IMR-90 (cell line): ENCODE measurements at regions not wholly inside any gene's neighbourhood (a gene's known extent, or its start where the extent isn't known, plus 50 kb on each side); places are given as distances from the start of the nearest gene placed in this dataset.

ENCODE experiments used
- ATAC-seq: fragments of 200-7000 bp; cut with Tn5 transposase; 2 replicates; pipeline ENCODE4 v1.9.1; 2020; ENCODE audit warnings: low read depth, mild to moderate bottlenecking, moderate library complexity
- BruUV-seq: library from RNA; stranded (reverse); fragments of 400-500 nt; replicated peaks from 2 replicates; lab custom pipeline; 2021; lab: Mats Ljungman, UMichigan
- CTCF ChIA-PET: fragments of 300-600 bp; formaldehyde crosslinking; extraction: SDS; loops from one replicate; lab custom pipeline; 2021; ENCODE audit warnings: antibody characterized with exemption; lab: Yijun Ruan, JAX
- POLR2A ChIA-PET: fragments of 300-600 bp; sonication (Branson Sonifier 250); formaldehyde crosslinking; loops from one replicate; lab custom pipeline; 2022; ENCODE audit warnings: antibody characterized with exemption; ENCODE audit not compliant: unreplicated experiment; lab: Charles Lee
- DNase-seq: peaks from one replicate; pipeline ENCODE4 v3.0.0; 2013
- H2AFZ ChIP-seq: replicated peaks from 2 replicates; pipeline ENCODE3; 2013; ENCODE audit warnings: low read length, mild to moderate bottlenecking; ENCODE audit not compliant: poor library complexity
- H2AK5ac ChIP-seq: 2 replicates; pipeline ENCODE4 v1.6.1; 2013; ENCODE audit warnings: low read depth, low read length, inconsistent platforms
- H2AK9ac ChIP-seq: replicated peaks from 2 replicates; pipeline ENCODE3; 2013; ENCODE audit warnings: mild to moderate bottlenecking, low read depth, low read length, moderate library complexity; ENCODE audit not compliant: poor library complexity
- H2BK120ac ChIP-seq: 2 replicates; pipeline ENCODE4 v1.6.1; 2013; ENCODE audit warnings: low read depth, low read length, inconsistent platforms
- H2BK15ac ChIP-seq: 3 replicates; pipeline ENCODE4 v1.6.1; 2013; ENCODE audit warnings: low read depth, low read length, inconsistent platforms
- H2BK20ac ChIP-seq: 2 replicates; pipeline ENCODE4 v1.6.1; 2013; ENCODE audit warnings: low read depth, mild to moderate bottlenecking, inconsistent platforms, low read length, moderate library complexity
- H2BK5ac ChIP-seq: 2 replicates; pipeline ENCODE4 v1.6.1; 2013; ENCODE audit warnings: mild to moderate bottlenecking, low read depth, low read length, inconsistent platforms; ENCODE audit not compliant: poor library complexity, severe bottlenecking
- H3K14ac ChIP-seq: replicated peaks from 2 replicates; pipeline ENCODE4 v1.6.1; 2013; ENCODE audit warnings: low read depth, low read length, inconsistent platforms
- H3K18ac ChIP-seq: 2 replicates; pipeline ENCODE4 v1.6.1; 2013; ENCODE audit warnings: low read depth, low read length, control low read depth
- H3K23ac ChIP-seq: 2 replicates; pipeline ENCODE4 v1.6.1; 2013; ENCODE audit warnings: low read depth, low read length, inconsistent platforms
- H3K27ac ChIP-seq: 2 replicates; pipeline ENCODE4 v1.5.1; 2013; ENCODE audit warnings: mild to moderate bottlenecking, control low read depth, low read length; ENCODE audit not compliant: insufficient read depth
- H3K27me3 ChIP-seq: 2 replicates; pipeline ENCODE4 v1.6.1; 2013; ENCODE audit warnings: low read length; ENCODE audit not compliant: control insufficient read depth, insufficient read depth
- H3K36me3 ChIP-seq: 2 replicates; pipeline ENCODE4 v1.6.1; 2013; ENCODE audit warnings: low read length, mixed read lengths; ENCODE audit not compliant: control insufficient read depth, insufficient read depth
- H3K4ac ChIP-seq: 2 replicates; pipeline ENCODE4 v1.6.1; 2013; ENCODE audit warnings: low read depth, low read length, inconsistent platforms
- H3K4me1 ChIP-seq: 2 replicates; pipeline ENCODE4 v1.6.1; 2013; ENCODE audit warnings: low read length, mixed read lengths; ENCODE audit not compliant: control insufficient read depth, insufficient read depth
- H3K4me2 ChIP-seq: 2 replicates; pipeline ENCODE4 v1.6.1; 2013; ENCODE audit warnings: low read depth, mild to moderate bottlenecking, control low read depth, low read length, moderate library complexity
- H3K4me3 ChIP-seq: 2 replicates; pipeline ENCODE4 v1.5.1; 2013; ENCODE audit warnings: low read depth, mild to moderate bottlenecking, control low read depth, low read length, moderate library complexity; ENCODE audit not compliant: insufficient read depth
- H3K56ac ChIP-seq: 2 replicates; pipeline ENCODE4 v1.6.1; 2013; ENCODE audit warnings: low read length, inconsistent platforms; ENCODE audit not compliant: insufficient read depth; ENCODE audit errors: extremely low read depth
- H3K79me1 ChIP-seq, 2 experiments: 2 replicates each; pipeline ENCODE4 v1.6.1; 2013; ENCODE audit warnings: low read length in 2 of 2, inconsistent platforms in 1 of 2, low read depth in 1 of 2
- H3K9ac ChIP-seq: 2 replicates; pipeline ENCODE4 v1.6.1; 2013; ENCODE audit warnings: low read depth, low read length, control low read depth
- H3K9me1 ChIP-seq: 2 replicates; pipeline ENCODE4 v1.6.1; 2013; ENCODE audit warnings: low read length, inconsistent platforms; ENCODE audit not compliant: insufficient read depth
- H3K9me3 ChIP-seq: 2 replicates; pipeline ENCODE4 v1.6.1; 2013; ENCODE audit warnings: low read length; ENCODE audit not compliant: control insufficient read depth, insufficient read depth
- H4K20me1 ChIP-seq: 2 replicates; pipeline ENCODE4 v1.6.1; 2013; ENCODE audit warnings: low read length, inconsistent platforms; ENCODE audit not compliant: insufficient read depth
- H4K5ac ChIP-seq: 2 replicates; pipeline ENCODE4 v1.6.1; 2013; ENCODE audit warnings: mild to moderate bottlenecking, low read depth, low read length, control low read depth
- H4K8ac ChIP-seq, 2 experiments: 2 replicates each; pipeline ENCODE4 v1.6.1; 2013; ENCODE audit warnings: low read depth in 2 of 2, low read length in 2 of 2, control low read depth in 1 of 2, inconsistent platforms in 1 of 2
- H4K91ac ChIP-seq: 2 replicates; pipeline ENCODE4 v1.6.1; 2013; ENCODE audit warnings: low read depth, low read length, inconsistent platforms; ENCODE audit not compliant: insufficient read depth
- BHLHE40 ChIP-seq: fragments of 150-350 bp; IDR thresholded peaks from 2 replicates; pipeline ENCODE4 v1.6.1; 2016; ENCODE audit warnings: mild to moderate bottlenecking, low read depth, low read length
- CEBPB ChIP-seq: IDR thresholded peaks from 2 replicates; pipeline ENCODE4 v1.6.1; 2012; ENCODE audit warnings: low read depth, low read length, improper control_type of control experiment
- FOS ChIP-seq: fragments of 150-350 bp; IDR thresholded peaks from 2 replicates; pipeline ENCODE4 v1.6.1; 2016; ENCODE audit warnings: low read depth, low read length
- MAFK ChIP-seq: IDR thresholded peaks from 2 replicates; pipeline ENCODE4 v1.6.1; 2012; ENCODE audit warnings: low read depth, low read length, improper control_type of control experiment
- MAZ ChIP-seq: IDR thresholded peaks from 2 replicates; pipeline ENCODE4 v1.6.1; 2012; ENCODE audit warnings: low read depth, mild to moderate bottlenecking, low read length, improper control_type of control experiment, moderate library complexity, borderline replicate concordance
- MXI1 ChIP-seq: IDR thresholded peaks from 2 replicates; pipeline ENCODE4 v1.6.1; 2012; ENCODE audit warnings: low read depth, mild to moderate bottlenecking, low read length, moderate library complexity, borderline replicate concordance
- NFE2L2 ChIP-seq: fragments of 150-350 bp; IDR thresholded peaks from 2 replicates; pipeline ENCODE4 v1.6.1; 2016; ENCODE audit warnings: low read depth, mild to moderate bottlenecking, low read length
- POLR2A ChIP-seq: IDR thresholded peaks from 2 replicates; pipeline ENCODE4 v1.6.1; 2012; ENCODE audit warnings: mild to moderate bottlenecking, low read depth, low read length
- RCOR1 ChIP-seq: IDR thresholded peaks from 2 replicates; pipeline ENCODE4 v1.6.1; 2012; ENCODE audit warnings: mild to moderate bottlenecking, low read length, improper control_type of control experiment; ENCODE audit not compliant: insufficient replicate concordance
- SMC3 ChIP-seq: fragments of 150-350 bp; IDR thresholded peaks from 2 replicates; pipeline ENCODE4 v1.6.1; 2016; ENCODE audit warnings: low read depth, mild to moderate bottlenecking, antibody characterized with exemption, low read length, moderate library complexity
- WGBS, 2 experiments: methylation state at CpG; one replicate each; pipeline versions ENCODE4 v1.1.5 to v1.1.7; 2013; ENCODE audit warnings: missing lambda C conversion rate in 2 of 2; ENCODE audit not compliant: insufficient read length in 1 of 2; ENCODE audit errors: extremely low coverage in 2 of 2; 5-methylcytosine and 5-hydroxymethylcytosine counted together
- dilution Hi-C: fragments of 300-500 bp; cut with HindIII; formaldehyde crosslinking; loops from one replicate; pipeline ENCODE4 v1.14.3; 2018; ENCODE audit warnings: low sequenced_read_pairs; ENCODE audit not compliant: unreplicated experiment
- in situ Hi-C: fragments of 300-500 bp; cut with MboI; formaldehyde crosslinking; loops from 3 replicates; pipeline ENCODE4 v1.14.3; 2019; ENCODE audit warnings: low sequenced_read_pairs, inconsistent platforms, mixed read lengths
- intact Hi-C: fragments of 100-400 bp; cut with micrococcal nuclease; formaldehyde crosslinking; loops from 2 replicates; pipeline ENCODE4 v1.10.0; 2022
- TF ChIP-seq, protein P1 (sequence below): fragments of 150-350 bp; IDR thresholded peaks from 2 replicates; pipeline ENCODE4 v1.6.1; 2016; ENCODE audit warnings: low read depth, mild to moderate bottlenecking, low read length, moderate library complexity, borderline replicate concordance
- TF ChIP-seq, protein P2 (sequence below): fragments of 150-350 bp; IDR thresholded peaks from 2 replicates; pipeline ENCODE4 v1.6.1; 2017; ENCODE audit warnings: mild to moderate bottlenecking, antibody characterized with exemption, low read length, low read depth
- TF ChIP-seq, protein P3 (sequence below): conservative IDR thresholded peaks from 2 replicates; pipeline ENCODE4 v1.5.1; 2012; ENCODE audit warnings: mild to moderate bottlenecking, low read depth, low read length, improper control_type of control experiment

DNA sequence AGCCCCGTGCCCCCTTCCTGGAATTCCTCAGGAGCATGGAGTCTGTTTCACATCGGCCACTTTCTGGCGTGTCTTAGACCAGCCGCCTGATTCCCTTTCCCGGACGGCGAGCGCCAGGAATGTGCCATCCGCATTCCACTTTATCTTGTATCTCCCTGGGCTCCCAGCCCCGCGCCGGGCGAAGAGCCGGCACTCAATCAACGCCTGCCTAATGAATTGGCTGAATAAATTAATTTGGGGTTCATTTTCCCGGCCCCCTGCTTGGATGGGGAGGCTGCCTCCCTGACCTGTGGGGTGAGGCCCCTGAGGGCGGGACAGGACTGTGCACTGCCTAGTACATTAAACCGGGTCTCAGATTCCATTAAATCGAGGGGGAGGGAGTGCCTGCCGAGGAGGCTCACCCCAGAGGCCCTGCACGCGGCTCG is 282.3 kb upstream of the TNRC6C start:
- H4K5ac ChIP-seq, result no peak overlapping the region
- DNase-seq (no peak), ATAC-seq (no peak)
- H3K27me3 ChIP-seq, result peaks cover 53% of the 10 kb centered on the region
- no peaks in the 10 kb centered on the region for H3K9me1 ChIP-seq
- H3K4me3 ChIP-seq, result no peak overlapping the region
- no peaks in the 10 kb centered on the region for H3K4me1 ChIP-seq
- H2BK20ac ChIP-seq, result no peak overlapping the region
- BruUV-seq, result no TSS peak
- H2BK15ac ChIP-seq, result no peak overlapping the region
- H3K36me3 ChIP-seq, result no peaks in the 10 kb centered on the region
- no peak overlapping the region for H2AFZ ChIP-seq
- no peak overlapping the region for H4K8ac ChIP-seq
- H2AK5ac ChIP-seq, result no peak overlapping the region
- WGBS, 2 experiments, result 17% methylated on average over 12 of the region's 23 CpGs; no CpG with 5 or more reads in 1 of the 2 experiments
- intact Hi-C loops (no loop called here), in situ Hi-C loops (no loop called here), dilution Hi-C loops (no loop called here)
- no peak overlapping the region for H2AK9ac ChIP-seq
- no peak for TF ChIP-seq RCOR1
- TF ChIP-seq, protein P1, sequence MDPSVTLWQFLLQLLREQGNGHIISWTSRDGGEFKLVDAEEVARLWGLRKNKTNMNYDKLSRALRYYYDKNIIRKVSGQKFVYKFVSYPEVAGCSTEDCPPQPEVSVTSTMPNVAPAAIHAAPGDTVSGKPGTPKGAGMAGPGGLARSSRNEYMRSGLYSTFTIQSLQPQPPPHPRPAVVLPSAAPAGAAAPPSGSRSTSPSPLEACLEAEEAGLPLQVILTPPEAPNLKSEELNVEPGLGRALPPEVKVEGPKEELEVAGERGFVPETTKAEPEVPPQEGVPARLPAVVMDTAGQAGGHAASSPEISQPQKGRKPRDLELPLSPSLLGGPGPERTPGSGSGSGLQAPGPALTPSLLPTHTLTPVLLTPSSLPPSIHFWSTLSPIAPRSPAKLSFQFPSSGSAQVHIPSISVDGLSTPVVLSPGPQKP, result no peak
- TF ChIP-seq MXI1, result no peak
- no peak for TF ChIP-seq CEBPB
- TF ChIP-seq MAZ, result no peak
- TF ChIP-seq, protein P2, sequence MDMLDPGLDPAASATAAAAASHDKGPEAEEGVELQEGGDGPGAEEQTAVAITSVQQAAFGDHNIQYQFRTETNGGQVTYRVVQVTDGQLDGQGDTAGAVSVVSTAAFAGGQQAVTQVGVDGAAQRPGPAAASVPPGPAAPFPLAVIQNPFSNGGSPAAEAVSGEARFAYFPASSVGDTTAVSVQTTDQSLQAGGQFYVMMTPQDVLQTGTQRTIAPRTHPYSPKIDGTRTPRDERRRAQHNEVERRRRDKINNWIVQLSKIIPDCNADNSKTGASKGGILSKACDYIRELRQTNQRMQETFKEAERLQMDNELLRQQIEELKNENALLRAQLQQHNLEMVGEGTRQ, result no peak
- no peak for TF ChIP-seq POLR2A
- TF ChIP-seq MAFK, result no peak
- TF ChIP-seq FOS, result no peak
- no peak for TF ChIP-seq BHLHE40
- TF ChIP-seq, protein P3, sequence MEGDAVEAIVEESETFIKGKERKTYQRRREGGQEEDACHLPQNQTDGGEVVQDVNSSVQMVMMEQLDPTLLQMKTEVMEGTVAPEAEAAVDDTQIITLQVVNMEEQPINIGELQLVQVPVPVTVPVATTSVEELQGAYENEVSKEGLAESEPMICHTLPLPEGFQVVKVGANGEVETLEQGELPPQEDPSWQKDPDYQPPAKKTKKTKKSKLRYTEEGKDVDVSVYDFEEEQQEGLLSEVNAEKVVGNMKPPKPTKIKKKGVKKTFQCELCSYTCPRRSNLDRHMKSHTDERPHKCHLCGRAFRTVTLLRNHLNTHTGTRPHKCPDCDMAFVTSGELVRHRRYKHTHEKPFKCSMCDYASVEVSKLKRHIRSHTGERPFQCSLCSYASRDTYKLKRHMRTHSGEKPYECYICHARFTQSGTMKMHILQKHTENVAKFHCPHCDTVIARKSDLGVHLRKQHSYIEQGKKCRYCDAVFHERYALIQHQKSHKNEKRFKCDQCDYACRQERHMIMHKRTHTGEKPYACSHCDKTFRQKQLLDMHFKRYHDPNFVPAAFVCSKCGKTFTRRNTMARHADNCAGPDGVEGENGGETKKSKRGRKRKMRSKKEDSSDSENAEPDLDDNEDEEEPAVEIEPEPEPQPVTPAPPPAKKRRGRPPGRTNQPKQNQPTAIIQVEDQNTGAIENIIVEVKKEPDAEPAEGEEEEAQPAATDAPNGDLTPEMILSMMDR, result no peak
- no peak for TF ChIP-seq NFE2L2
- TF ChIP-seq SMC3, result no peak
- no peak overlapping the region for H3K14ac ChIP-seq
- ChIA-PET CTCF (no interaction called here), POLR2A (no interaction called here)
- no peak overlapping the region for H3K4me2 ChIP-seq
- no peak overlapping the region for H3K4ac ChIP-seq
- H3K18ac ChIP-seq, result no peak overlapping the region
- H3K23ac ChIP-seq, result no peak overlapping the region
- H2BK5ac ChIP-seq, result no peak overlapping the region
- H3K79me1 ChIP-seq, result no peaks in the 10 kb centered on the region
- no peak overlapping the region for H4K91ac ChIP-seq
- no peaks in the 10 kb centered on the region for H4K20me1 ChIP-seq
- no peak overlapping the region for H3K9ac ChIP-seq
- H3K56ac ChIP-seq, result no peak overlapping the region
- no peaks in the 10 kb centered on the region for H3K9me3 ChIP-seq
- H2BK120ac ChIP-seq, result no peak overlapping the region
- no peak overlapping the region for H3K27ac ChIP-seq
